T-helper 1 cell treated with Interleukin-12 subunit alpha and Interleukin-12 subunit beta and Interleukin-4 antibody, amounts not matched to agents 30 μg/mL and 1 μg/mL, for 36 hours (primary cell): ENCODE measurements at regions not wholly inside any gene's neighbourhood (a gene's known extent, or its start where the extent isn't known, plus 50 kb on each side); places are given as distances from the start of the nearest gene placed in this dataset.

Source experiments
- H3K27ac Mint-ChIP-seq: one replicate; pipeline ENCODE4 v1.8.0; 2021; ENCODE audit warnings: mild to moderate bottlenecking, mixed read lengths
- H3K27me3 Mint-ChIP-seq: one replicate; pipeline ENCODE4 v1.8.0; 2021; ENCODE audit warnings: low read depth, mixed read lengths
- H3K36me3 Mint-ChIP-seq: one replicate; pipeline ENCODE4 v1.8.0; 2021; ENCODE audit warnings: low read depth, mixed read lengths
- H3K4me1 Mint-ChIP-seq: one replicate; pipeline ENCODE4 v1.8.0; 2021; ENCODE audit warnings: low read depth, mixed read lengths
- H3K4me3 Mint-ChIP-seq: one replicate; pipeline ENCODE4 v1.8.0; 2021; ENCODE audit warnings: mild to moderate bottlenecking, moderate library complexity, mixed read lengths
- H3K9me3 Mint-ChIP-seq: one replicate; pipeline ENCODE4 v1.8.0; 2021; ENCODE audit warnings: mixed read lengths

GRCh38 chr4:101730291-101731117 is 60.0 kb upstream of the BANK1 start:
- Mint-ChIP-seq H3K9me3 (no peaks in the 10 kb centered on the region), H3K27ac (no peak overlapping the region), H3K36me3 (no peaks in the 10 kb centered on the region), H3K4me3 (no peak overlapping the region), H3K27me3 (peaks cover 17% of the 10 kb centered on the region), H3K4me1 (no peaks in the 10 kb centered on the region)

GRCh38 chr4:101727238-101727637 is 63.3 kb upstream of the BANK1 start:
- Mint-ChIP-seq H3K36me3 (no peaks in the 10 kb centered on the region), H3K4me1 (no peaks in the 10 kb centered on the region), H3K27me3 (peaks cover 8% of the 10 kb centered on the region), H3K9me3 (no peaks in the 10 kb centered on the region), H3K27ac (no peak overlapping the region), H3K4me3 (no peak overlapping the region)

- Mint-ChIP-seq H3K4me1 (no peaks in the 10 kb centered on the region), H3K27ac (no peak overlapping the region), H3K4me3 (no peak overlapping the region), H3K36me3 (no peaks in the 10 kb centered on the region), H3K27me3 (peaks cover 5% of the 10 kb centered on the region), H3K9me3 (no peaks in the 10 kb centered on the region)
Measured at GRCh38 chr4:101724093-101724492, 66.4 kb upstream of the BANK1 start.

- Mint-ChIP-seq H3K27ac (no peak overlapping the region), H3K27me3 (no peaks in the 10 kb centered on the region), H3K4me1 (no peaks in the 10 kb centered on the region), H3K36me3 (no peaks in the 10 kb centered on the region), H3K4me3 (no peak overlapping the region), H3K9me3 (peaks cover 7% of the 10 kb centered on the region)
Measured at GRCh38 chr4:101718810-101719209, 71.7 kb upstream of the BANK1 start.

- Mint-ChIP-seq H3K9me3 (peaks cover 7% of the 10 kb centered on the region), H3K27ac (no peak overlapping the region), H3K36me3 (no peaks in the 10 kb centered on the region), H3K27me3 (peaks cover 3% of the 10 kb centered on the region), H3K4me3 (no peak overlapping the region), H3K4me1 (no peaks in the 10 kb centered on the region)
Measured at GRCh38 chr4:101711590-101712260, 78.8 kb upstream of the BANK1 start.

- Mint-ChIP-seq H3K36me3 (no peaks in the 10 kb centered on the region), H3K27me3 (peaks cover 3% of the 10 kb centered on the region), H3K27ac (no peak overlapping the region), H3K4me1 (no peaks in the 10 kb centered on the region), H3K9me3 (peaks cover 7% of the 10 kb centered on the region), H3K4me3 (no peak overlapping the region)
Measured at GRCh38 chr4:101710806-101711205, 79.7 kb upstream of the BANK1 start.

- Mint-ChIP-seq H3K27me3 (peaks cover 3% of the 10 kb centered on the region), H3K36me3 (no peaks in the 10 kb centered on the region), H3K4me3 (no peak overlapping the region), H3K27ac (no peak overlapping the region), H3K9me3 (no peaks in the 10 kb centered on the region), H3K4me1 (no peaks in the 10 kb centered on the region)
Measured at GRCh38 chr4:101708293-101709039, 82.1 kb upstream of the BANK1 start.

GRCh38 chr4:101707596-101707995 is 82.9 kb upstream of the BANK1 start:
- Mint-ChIP-seq H3K4me3 (no peak overlapping the region), H3K9me3 (no peaks in the 10 kb centered on the region), H3K27me3 (peaks cover 2% of the 10 kb centered on the region), H3K27ac (no peak overlapping the region), H3K4me1 (no peaks in the 10 kb centered on the region), H3K36me3 (no peaks in the 10 kb centered on the region)

- H3K27ac Mint-ChIP-seq: no peak overlapping the region
- H3K27me3 Mint-ChIP-seq: no peaks in the 10 kb centered on the region
Measured at GRCh38 chr4:101706535-101707057, 83.9 kb upstream of the BANK1 start.

GRCh38 chr4:101701551-101701950 is 89.0 kb upstream of the BANK1 start:
- Mint-ChIP-seq H3K27ac (no peak overlapping the region), H3K9me3 (no peaks in the 10 kb centered on the region), H3K27me3 (peaks cover 14% of the 10 kb centered on the region), H3K4me3 (no peak overlapping the region), H3K4me1 (no peaks in the 10 kb centered on the region), H3K36me3 (no peaks in the 10 kb centered on the region)

More at GRCh38 chr4:101706535-101707057, 83.9 kb upstream of the BANK1 start:
- no peaks in the 10 kb centered on the region for H3K9me3 Mint-ChIP-seq
- H3K36me3 Mint-ChIP-seq: no peaks in the 10 kb centered on the region
- no peak overlapping the region for H3K4me3 Mint-ChIP-seq
- no peaks in the 10 kb centered on the region for H3K4me1 Mint-ChIP-seq

- Mint-ChIP-seq H3K27ac (no peak overlapping the region), H3K9me3 (no peaks in the 10 kb centered on the region), H3K27me3 (peaks cover 14% of the 10 kb centered on the region), H3K36me3 (no peaks in the 10 kb centered on the region), H3K4me3 (no peak overlapping the region), H3K4me1 (no peaks in the 10 kb centered on the region)
Measured at GRCh38 chr4:101699441-101700124, 90.9 kb upstream of the BANK1 start.

- Mint-ChIP-seq H3K4me3 (no peak overlapping the region), H3K9me3 (no peaks in the 10 kb centered on the region), H3K27ac (no peak overlapping the region), H3K27me3 (peaks cover 19% of the 10 kb centered on the region), H3K36me3 (no peaks in the 10 kb centered on the region), H3K4me1 (no peaks in the 10 kb centered on the region)
Measured at GRCh38 chr4:101697266-101697665, 93.3 kb upstream of the BANK1 start.

- H3K4me3 Mint-ChIP-seq: no peak overlapping the region
- H3K27me3 Mint-ChIP-seq: peaks cover 19% of the 10 kb centered on the region
- H3K4me1 Mint-ChIP-seq: no peaks in the 10 kb centered on the region
- H3K9me3 Mint-ChIP-seq: no peaks in the 10 kb centered on the region
- H3K27ac Mint-ChIP-seq: no peak overlapping the region
- H3K36me3 Mint-ChIP-seq: no peaks in the 10 kb centered on the region
Measured at GRCh38 chr4:101696276-101697010, 94.1 kb upstream of the BANK1 start.
